Epithelial cell of prostate (primary cell): ENCODE measurements at regions not wholly inside any gene's neighbourhood (a gene's known extent, or its start where the extent isn't known, plus 50 kb on each side); places are given as distances from the start of the nearest gene placed in this dataset.
A peak's percentile ranks its signal among the peaks of the same experiment; 100 is the strongest.

Experiments used
- DNase-seq: peaks from one replicate; pipeline ENCODE4 v3.0.0-alpha.2; 2011; ENCODE audit warnings: low read depth, low spot score
- H3K27ac ChIP-seq: fragments of 450-650 bp; 2 replicates; pipeline ENCODE4 v1.5.1; 2017; ENCODE audit warnings: mild to moderate bottlenecking

- no peak overlapping the region for H3K27ac ChIP-seq
- DNase-seq, result no peak
Observed at GRCh38 chr9:28820741-28821140, 1247.5 kb upstream of the C9orf72 start.

GRCh38 chr9:28821240-28821639, 1248.0 kb upstream of the C9orf72 start:
- DNase-seq, result no peak

GRCh38 chr9:28824432-28824963, 1251.2 kb upstream of the C9orf72 start:
- H3K27ac ChIP-seq, result no peak overlapping the region
- DNase-seq, result no peak

More at GRCh38 chr9:28821240-28821639, 1248.0 kb upstream of the C9orf72 start:
- H3K27ac ChIP-seq, result no peak overlapping the region

- no peak for DNase-seq
- no peak overlapping the region for H3K27ac ChIP-seq
Observed at GRCh38 chr9:28832168-28832770, 1259.0 kb upstream of the C9orf72 start.

- no peak for DNase-seq
- H3K27ac ChIP-seq, result no peak overlapping the region
Observed at GRCh38 chr9:28834156-28834555, 1260.9 kb upstream of the C9orf72 start.

- H3K27ac ChIP-seq, result no peak overlapping the region
- DNase-seq, result no peak
Observed at GRCh38 chr9:28839778-28840430, 1266.6 kb upstream of the C9orf72 start.

- H3K27ac ChIP-seq, result no peak overlapping the region
- DNase-seq, result no peak
Observed at GRCh38 chr9:28841775-28842174, 1268.5 kb upstream of the C9orf72 start.

GRCh38 chr9:28847331-28847730, 1274.0 kb upstream of the C9orf72 start:
- no peak overlapping the region for H3K27ac ChIP-seq

GRCh38 chr9:28848671-28849070, 1275.4 kb upstream of the C9orf72 start:
- no peak for DNase-seq

More at GRCh38 chr9:28847331-28847730, 1274.0 kb upstream of the C9orf72 start:
- no peak for DNase-seq

GRCh38 chr9:28853477-28853876, 1280.2 kb upstream of the C9orf72 start:
- no peak overlapping the region for H3K27ac ChIP-seq
- no peak for DNase-seq

More at GRCh38 chr9:28848671-28849070, 1275.4 kb upstream of the C9orf72 start:
- H3K27ac ChIP-seq, result no peak overlapping the region

GRCh38 chr9:28866951-28867350, 1293.7 kb upstream of the C9orf72 start:
- DNase-seq, result no peak
- H3K27ac ChIP-seq, result no peak overlapping the region

- H3K27ac ChIP-seq, result no peak overlapping the region
- no peak for DNase-seq
Observed at GRCh38 chr9:28868228-28868990, 1295.1 kb upstream of the C9orf72 start.

GRCh38 chr9:28882529-28882928, 1309.2 kb upstream of the C9orf72 start:
- H3K27ac ChIP-seq, result no peak overlapping the region
- DNase-seq, result no peak

- DNase-seq, result no peak
- no peak overlapping the region for H3K27ac ChIP-seq
Observed at GRCh38 chr9:28883234-28883633, 1310.0 kb upstream of the C9orf72 start.

- peak; percentile 24 for DNase-seq
- H3K27ac ChIP-seq, result peak overlapping the region; percentile 39
Observed at GRCh38 chr9:28887188-28887884, 1314.1 kb upstream of the C9orf72 start.

GRCh38 chr9:28888806-28889205, 1315.5 kb upstream of the C9orf72 start:
- H3K27ac ChIP-seq, result no peak overlapping the region
- no peak for DNase-seq

GRCh38 chr9:28892538-28892937, 1319.3 kb upstream of the C9orf72 start:
- no peak overlapping the region for H3K27ac ChIP-seq
- no peak for DNase-seq

GRCh38 chr9:28899267-28899666, 1326.0 kb upstream of the C9orf72 start:
- no peak for DNase-seq
- no peak overlapping the region for H3K27ac ChIP-seq

- no peak for DNase-seq
- H3K27ac ChIP-seq, result no peak overlapping the region
Observed at GRCh38 chr9:28899926-28900325, 1326.6 kb upstream of the C9orf72 start.

- no peak for DNase-seq
- H3K27ac ChIP-seq, result no peak overlapping the region
Observed at GRCh38 chr9:28900406-28900805, 1327.1 kb upstream of the C9orf72 start.
